ENCODE measurements at regions not wholly inside any gene's neighbourhood (a gene's known extent, or its start where the extent isn't known, plus 50 kb on each side); places are given as distances from the start of the nearest gene placed in this dataset.

DNA sequence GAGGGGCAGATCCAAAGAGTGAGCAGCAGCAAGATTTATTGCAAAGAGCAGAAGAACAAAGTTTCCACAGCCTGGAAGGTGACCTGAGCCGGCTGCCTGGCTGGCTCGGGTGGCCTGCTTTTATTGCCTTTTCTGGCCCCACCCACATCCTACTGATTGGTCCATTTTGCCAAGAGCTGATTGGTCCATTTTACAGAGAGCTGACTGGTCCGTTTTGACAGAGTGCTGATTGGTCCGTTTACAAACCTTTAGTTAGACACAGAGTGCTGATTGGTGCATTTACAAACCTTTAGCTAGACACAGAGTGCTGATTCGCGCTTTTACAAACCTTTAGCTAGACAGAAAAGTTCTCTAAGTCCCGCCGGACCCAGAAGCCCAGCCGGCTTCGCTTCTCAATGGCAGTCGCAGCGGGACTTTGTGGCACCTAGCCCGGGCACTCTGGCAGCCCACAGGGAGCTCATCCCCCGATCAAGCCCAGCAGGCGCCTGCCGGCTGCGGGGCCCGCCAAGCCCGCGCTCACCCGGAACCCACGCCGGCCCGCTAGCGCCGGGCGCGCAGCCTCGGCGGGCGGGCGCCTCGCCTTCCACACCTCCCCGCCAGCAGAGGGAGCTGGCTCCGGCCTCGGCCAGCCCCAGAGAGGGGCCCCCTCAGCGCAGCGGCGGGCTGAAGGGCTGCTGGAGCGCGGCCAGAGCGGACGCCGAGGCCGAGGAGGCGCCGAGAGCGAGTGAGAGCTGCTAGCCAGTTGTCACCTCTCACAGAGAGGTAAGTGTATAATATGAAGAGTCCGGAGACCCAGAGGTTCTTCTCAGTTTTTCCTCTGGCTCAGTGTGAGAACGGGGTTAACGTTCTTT lies 339.2 kb downstream of the CHL1 start:
- TF ChIP-seq, protein P1, sequence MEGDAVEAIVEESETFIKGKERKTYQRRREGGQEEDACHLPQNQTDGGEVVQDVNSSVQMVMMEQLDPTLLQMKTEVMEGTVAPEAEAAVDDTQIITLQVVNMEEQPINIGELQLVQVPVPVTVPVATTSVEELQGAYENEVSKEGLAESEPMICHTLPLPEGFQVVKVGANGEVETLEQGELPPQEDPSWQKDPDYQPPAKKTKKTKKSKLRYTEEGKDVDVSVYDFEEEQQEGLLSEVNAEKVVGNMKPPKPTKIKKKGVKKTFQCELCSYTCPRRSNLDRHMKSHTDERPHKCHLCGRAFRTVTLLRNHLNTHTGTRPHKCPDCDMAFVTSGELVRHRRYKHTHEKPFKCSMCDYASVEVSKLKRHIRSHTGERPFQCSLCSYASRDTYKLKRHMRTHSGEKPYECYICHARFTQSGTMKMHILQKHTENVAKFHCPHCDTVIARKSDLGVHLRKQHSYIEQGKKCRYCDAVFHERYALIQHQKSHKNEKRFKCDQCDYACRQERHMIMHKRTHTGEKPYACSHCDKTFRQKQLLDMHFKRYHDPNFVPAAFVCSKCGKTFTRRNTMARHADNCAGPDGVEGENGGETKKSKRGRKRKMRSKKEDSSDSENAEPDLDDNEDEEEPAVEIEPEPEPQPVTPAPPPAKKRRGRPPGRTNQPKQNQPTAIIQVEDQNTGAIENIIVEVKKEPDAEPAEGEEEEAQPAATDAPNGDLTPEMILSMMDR (conservative IDR thresholded peaks at IDR 0.05; ENCODE audit: low read depth): peak; percentile 76
- POLR2A ChIA-PET (ENCODE audit: low non-redundant PET): no interaction called here
- CTCF ChIA-PET: interaction anchor here (0.6 to 0.7 kb wide), 6 partner anchors 11 to 209 kb away, joined by 3 to 5 read pairs (median 3); no protein-coding TSS in a partner anchor
- DNase-seq (ENCODE audit: low spot score): no peak
- peak overlapping the region; percentile 59 for H3K27ac ChIP-seq

DNA sequence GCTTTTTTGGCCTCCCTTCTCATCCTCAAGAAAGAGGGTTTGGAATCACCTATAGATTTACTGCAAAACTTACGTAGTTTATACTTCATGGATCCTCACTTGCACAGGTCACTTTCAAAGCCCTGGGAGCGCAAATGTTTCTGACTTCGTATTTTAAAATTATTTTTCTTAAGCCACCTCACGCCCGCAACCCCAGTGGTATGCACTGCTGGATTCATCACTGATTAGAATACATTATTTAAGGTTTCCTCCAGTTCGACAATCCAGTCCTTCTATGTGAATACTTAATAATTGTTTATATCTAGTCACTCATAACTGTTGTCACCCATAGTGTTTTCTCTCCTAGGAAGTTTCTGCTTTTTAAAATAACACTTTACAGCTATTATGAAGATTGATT lies 339.9 kb downstream of the CHL1 start:
- POLR2A ChIA-PET (ENCODE audit: low non-redundant PET): no interaction called here
- H3K27ac ChIP-seq: peak overlapping the region; percentile 59
- CTCF ChIA-PET: interaction anchor here (0.6 to 0.7 kb wide), 4 partner anchors 10 to 209 kb away, joined by 3 to 5 read pairs (median 4); no protein-coding TSS in a partner anchor
- no peak for DNase-seq (ENCODE audit: low spot score)
- TF ChIP-seq, protein P1 (conservative IDR thresholded peaks at IDR 0.05; ENCODE audit: low read depth): no peak

DNA sequence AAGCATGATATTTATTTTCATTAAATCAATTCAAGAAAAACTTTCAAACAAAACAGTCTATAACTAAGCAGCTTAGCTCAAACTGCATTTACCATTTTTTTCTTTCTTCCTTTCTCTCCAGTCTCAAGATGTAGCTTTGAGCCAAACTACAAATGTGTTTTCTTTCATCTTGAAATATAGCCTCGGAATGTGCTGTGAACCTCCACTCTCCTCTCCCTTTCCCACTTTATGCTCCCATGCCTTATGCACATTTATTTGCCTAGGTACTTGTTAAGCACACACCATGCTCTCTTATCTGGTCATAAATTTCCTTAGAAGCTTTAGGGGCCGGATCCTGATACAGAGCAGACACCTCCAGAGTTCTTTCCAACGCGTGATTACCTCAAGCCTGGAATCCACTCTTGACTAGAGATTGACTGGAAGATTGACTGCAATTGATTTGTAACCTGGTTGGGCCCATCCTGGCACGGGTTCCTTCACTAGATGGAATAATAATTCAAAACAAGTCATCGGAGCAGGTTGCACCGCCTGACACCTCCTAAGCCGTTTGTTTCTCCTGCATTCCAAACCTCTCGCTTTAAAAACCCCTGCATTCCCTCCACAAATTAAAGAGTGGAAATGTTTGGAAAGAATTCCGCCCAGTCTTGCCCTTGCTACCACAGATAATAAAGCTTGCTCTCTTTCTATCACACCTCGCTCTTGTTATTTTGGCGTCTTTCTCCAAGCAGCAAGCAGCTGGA lies 344.7 kb downstream of the CHL1 start:
- ChIA-PET CTCF (no interaction called here), POLR2A (ENCODE audit: low non-redundant PET) (no interaction called here)
- DNase-seq (ENCODE audit: low spot score): no peak
- no peak overlapping the region for H3K27ac ChIP-seq
- TF ChIP-seq, protein P1 (conservative IDR thresholded peaks at IDR 0.05; ENCODE audit: low read depth): no peak

- ChIA-PET CTCF (no interaction called here), POLR2A (ENCODE audit: low non-redundant PET) (no interaction called here)
- DNase-seq (ENCODE audit: low spot score): no peak
- TF ChIP-seq, protein P1 (conservative IDR thresholded peaks at IDR 0.05; ENCODE audit: low read depth): no peak
- no peak overlapping the region for H3K27ac ChIP-seq
Measured at GRCh38 chr3:542021-542420, 345.5 kb downstream of the CHL1 start.

GRCh38 chr3:549636-550035 lies 353.1 kb downstream of the CHL1 start:
- ChIA-PET CTCF (no interaction called here), POLR2A (ENCODE audit: low non-redundant PET) (no interaction called here)
- DNase-seq (ENCODE audit: low spot score): no peak
- H3K27ac ChIP-seq: no peak overlapping the region
- TF ChIP-seq, protein P1 (conservative IDR thresholded peaks at IDR 0.05; ENCODE audit: low read depth): no peak

DNA sequence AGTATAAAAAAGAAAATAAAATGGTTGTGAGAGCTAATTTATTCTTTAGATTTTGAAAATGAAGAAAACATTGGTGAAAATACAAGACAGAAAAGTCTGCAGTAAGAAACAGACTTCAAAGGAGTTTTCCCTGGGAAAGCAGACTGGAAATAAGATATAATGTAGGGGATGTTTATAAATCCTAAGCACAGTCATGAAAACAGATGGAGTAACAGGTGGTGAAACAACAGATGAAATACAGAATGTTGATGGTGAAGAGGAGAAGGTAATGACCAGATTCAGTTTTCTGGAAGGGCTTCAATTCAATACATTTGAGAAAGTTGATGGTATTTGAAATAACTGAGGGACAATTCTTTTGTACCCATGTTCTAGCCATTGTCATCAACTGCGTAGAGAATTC lies 353.9 kb downstream of the CHL1 start:
- POLR2A ChIA-PET (ENCODE audit: low non-redundant PET): no interaction called here
- no peak overlapping the region for H3K27ac ChIP-seq
- TF ChIP-seq, protein P1 (conservative IDR thresholded peaks at IDR 0.05; ENCODE audit: low read depth): no peak
- DNase-seq (ENCODE audit: low spot score): no peak
- CTCF ChIA-PET: no interaction called here
